ENCODE measurements at regions not wholly inside any gene's neighbourhood (a gene's known extent, or its start where the extent isn't known, plus 50 kb on each side); places are given as distances from the start of the nearest gene placed in this dataset.

GRCh38 chr14:30309405-30309804, 249.6 kb upstream of the G2E3 start:
- TF ChIP-seq EZH2 (IDR thresholded peaks at IDR 0.05; ENCODE audit: insufficient read depth, poor library complexity, severe bottlenecking): no peak
- no peak for TF ChIP-seq EZH2phosphoT487 (IDR thresholded peaks at IDR 0.05; ENCODE audit: insufficient read depth, low read depth)

All from GM23248 (cell line).